NCI-H2196 (cell line): ENCODE measurements at regions not wholly inside any gene's neighbourhood (a gene's known extent, or its start where the extent isn't known, plus 50 kb on each side); places are given as distances from the start of the nearest gene placed in this dataset.
"Not testable (repeated sequence)": the region's sequence is repeated elsewhere in the genome, so short reads cannot be mapped to it uniquely, and the experiment has no call there.

Experiments
- DNase-seq: peaks from one replicate; lab custom pipeline; 2025; ENCODE audit not compliant: unreplicated experiment; lab: John Stamatoyannopoulos, UW

DNA sequence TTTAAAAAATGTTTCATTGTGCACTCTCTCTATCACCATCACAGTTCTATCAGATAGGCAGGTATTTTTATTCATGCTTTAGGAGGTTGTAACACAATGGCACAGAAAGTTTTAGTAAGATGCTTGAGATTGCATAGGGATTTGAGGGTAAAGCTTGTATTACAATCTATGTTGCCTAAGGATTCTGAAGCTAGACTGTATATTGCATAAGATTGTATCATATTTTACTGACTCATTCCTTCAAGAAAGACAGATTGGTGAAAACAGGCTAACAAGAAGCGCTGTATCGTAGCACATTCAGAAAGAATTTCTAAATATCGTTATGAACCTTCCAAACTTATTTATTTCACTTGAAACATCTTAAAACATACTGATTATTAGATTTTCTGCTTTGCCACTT is 577.7 kb downstream of the EBF1 start:
- DNase-seq: no peak

- no peak for DNase-seq
These were observed 580.2 kb downstream of the EBF1 start for GRCh38 chr5:158519433-158520021.

GRCh38 chr5:158516521-158516920 is 583.2 kb downstream of the EBF1 start:
- DNase-seq: no peak

GRCh38 chr5:158514986-158515359 is 584.7 kb downstream of the EBF1 start:
- DNase-seq: no peak

GRCh38 chr5:158514319-158514985 is 585.3 kb downstream of the EBF1 start:
- DNase-seq: no peak

- DNase-seq: no peak
These were observed 586.0 kb downstream of the EBF1 start for GRCh38 chr5:158513490-158514318.

GRCh38 chr5:158511454-158511853 is 588.3 kb downstream of the EBF1 start:
- no peak for DNase-seq

DNA sequence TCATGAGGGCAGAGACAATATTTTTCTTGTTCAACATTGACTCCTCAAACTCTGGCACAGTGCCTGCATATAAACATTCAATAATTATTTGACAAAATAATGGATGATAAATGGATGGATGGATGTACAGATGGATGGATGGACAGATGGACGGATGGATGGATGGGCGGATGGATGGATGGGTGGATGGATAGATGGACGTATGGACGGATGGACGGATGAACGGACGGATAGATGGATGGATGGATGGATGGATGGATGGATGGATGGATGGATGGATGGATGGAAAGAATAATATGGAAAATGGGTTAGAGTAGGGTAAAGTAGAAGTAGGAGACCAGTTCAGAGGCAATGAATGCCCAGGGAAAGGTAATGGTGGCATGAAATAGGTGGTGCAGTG is 589.2 kb downstream of the EBF1 start:
- no peak for DNase-seq

- DNase-seq: no peak
These were observed 593.1 kb downstream of the EBF1 start for GRCh38 chr5:158506648-158507047.

DNA sequence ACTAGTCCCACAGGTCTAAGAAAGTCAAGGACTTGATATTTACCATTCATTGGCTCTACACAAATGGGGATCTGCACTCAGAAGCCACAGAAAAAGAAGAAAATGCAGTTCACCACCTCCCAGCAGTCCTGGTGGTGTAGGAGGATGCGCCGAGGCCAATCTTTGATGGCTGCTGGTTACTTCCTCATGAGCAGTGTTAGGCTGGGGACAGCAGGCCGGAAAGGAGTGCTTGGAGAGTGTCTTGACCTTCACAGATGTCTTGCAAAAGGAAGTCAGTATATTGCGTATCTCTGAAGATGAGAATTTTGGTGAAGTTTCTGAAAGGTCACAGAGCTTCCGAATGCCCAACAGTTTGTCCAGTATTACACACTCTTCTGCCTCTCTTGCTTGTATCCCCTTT is 597.0 kb downstream of the EBF1 start:
- no peak for DNase-seq

DNA sequence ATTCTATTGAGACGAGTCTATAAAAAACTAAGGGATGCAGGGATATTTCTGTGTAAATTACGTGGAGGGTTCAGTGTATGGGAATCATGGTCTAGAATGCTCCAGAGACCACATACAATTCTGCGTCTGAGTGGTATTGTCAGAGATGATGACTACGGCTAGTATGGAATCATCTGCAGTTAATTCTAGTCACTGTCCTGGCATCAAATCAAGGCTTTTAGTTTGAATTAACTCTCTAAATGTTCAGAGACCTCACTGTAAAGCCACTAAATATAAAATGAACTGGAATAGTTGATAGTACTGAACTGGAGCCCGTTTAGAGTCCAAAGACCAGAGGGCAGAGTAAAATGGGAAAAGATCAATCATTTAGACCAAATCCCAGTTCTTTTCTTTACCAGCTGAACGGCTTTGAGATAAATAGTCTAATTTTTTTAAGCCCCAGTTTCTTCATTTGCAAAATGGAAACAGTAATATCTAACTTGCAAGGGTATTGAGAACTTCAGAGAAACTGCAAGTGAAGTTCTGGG is 599.8 kb downstream of the EBF1 start:
- DNase-seq: no peak

- no peak for DNase-seq
These were observed 600.4 kb downstream of the EBF1 start for GRCh38 chr5:158499075-158499891.

GRCh38 chr5:158496624-158497023 is 603.1 kb downstream of the EBF1 start:
- no peak for DNase-seq

- no peak for DNase-seq
These were observed 605.2 kb downstream of the EBF1 start for GRCh38 chr5:158494541-158494940.

GRCh38 chr5:158494044-158494443 is 605.7 kb downstream of the EBF1 start:
- DNase-seq: not testable (repeated sequence)

GRCh38 chr5:158492841-158493242 is 606.9 kb downstream of the EBF1 start:
- no peak for DNase-seq

- DNase-seq: no peak
These were observed 607.6 kb downstream of the EBF1 start for GRCh38 chr5:158492136-158492535.

DNA sequence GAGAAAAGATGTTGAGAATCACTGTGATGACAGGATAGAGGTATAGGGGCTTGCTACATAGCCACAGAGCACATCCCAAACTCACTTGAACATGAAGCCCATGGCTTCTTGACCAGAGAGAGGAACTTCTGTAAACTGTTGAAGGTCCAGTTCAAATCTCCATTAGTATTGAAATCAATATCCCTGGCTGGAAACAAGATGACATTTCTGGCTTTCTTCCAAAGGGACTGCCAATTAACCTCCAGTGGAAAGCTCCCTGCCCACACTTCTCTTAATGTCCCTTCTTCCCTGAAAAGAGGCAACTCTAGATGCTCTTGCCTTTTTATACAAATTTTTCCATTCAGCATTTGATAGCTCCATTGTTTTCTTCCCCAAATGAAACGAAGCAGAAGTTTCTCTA is 612.1 kb downstream of the EBF1 start:
- no peak for DNase-seq

DNA sequence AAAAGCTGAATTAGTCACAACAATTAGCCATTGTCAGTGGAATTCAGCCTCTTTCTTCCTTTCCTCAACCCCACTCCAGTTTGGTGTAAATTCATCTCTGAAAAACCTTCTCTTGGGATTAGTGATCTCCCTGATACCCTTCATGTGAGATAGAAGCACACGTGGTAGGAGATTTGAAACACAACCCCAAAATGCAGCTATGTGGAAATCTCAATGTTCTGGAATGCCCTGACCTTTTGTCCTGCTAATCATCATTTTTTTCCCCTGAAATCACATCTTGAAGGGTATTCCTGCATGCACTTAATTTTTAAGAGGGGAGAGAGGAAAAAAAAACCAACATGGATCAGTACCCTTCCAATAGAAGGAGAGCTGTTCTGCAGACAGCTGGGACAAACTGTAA is 612.6 kb downstream of the EBF1 start:
- DNase-seq: no peak

DNA sequence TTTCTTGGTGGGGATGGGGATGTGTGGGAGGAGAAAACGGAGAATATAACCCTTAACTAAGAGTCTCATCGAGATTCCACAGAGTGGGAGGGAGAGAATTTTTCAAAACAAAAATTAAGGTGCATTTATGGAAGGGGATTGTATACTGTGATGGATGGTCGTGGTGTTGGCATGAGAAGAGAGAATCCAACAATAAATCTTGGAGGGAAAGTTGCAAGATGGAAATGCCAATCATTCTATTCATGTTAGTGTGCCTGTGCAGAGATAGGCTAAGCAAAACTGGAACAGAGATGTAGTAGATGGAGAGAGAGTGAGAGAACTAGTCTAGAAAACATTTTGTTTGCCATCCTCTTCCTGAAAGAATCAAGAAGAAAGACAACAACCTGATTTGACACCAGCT is 613.1 kb downstream of the EBF1 start:
- DNase-seq: no peak

GRCh38 chr5:158485604-158486081 is 614.1 kb downstream of the EBF1 start:
- DNase-seq: no peak
